ENCODE measurements at regions not wholly inside any gene's neighbourhood (a gene's known extent, or its start where the extent isn't known, plus 50 kb on each side); places are given as distances from the start of the nearest gene placed in this dataset.

DNA sequence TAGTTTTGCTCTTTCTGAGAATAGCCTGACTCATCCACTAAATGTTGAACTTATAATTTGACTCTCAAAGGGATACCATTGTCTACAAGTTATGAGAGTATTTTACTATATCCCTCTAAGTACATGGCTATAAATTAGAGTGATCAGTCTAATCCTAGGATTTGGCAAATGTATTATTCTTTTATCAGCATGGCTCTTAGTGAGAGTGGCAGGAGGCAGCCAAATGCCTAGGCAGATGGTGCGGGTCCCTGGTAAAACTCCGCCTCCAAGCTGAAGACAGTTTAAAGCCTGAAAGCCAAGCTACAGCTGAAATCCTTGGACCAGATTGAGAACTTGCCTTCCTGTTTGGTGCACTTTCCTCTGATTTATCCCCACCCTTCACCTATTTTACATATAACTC lies 631.8 kb downstream of the SQOR start:
- DNase-seq = no peak

DNA sequence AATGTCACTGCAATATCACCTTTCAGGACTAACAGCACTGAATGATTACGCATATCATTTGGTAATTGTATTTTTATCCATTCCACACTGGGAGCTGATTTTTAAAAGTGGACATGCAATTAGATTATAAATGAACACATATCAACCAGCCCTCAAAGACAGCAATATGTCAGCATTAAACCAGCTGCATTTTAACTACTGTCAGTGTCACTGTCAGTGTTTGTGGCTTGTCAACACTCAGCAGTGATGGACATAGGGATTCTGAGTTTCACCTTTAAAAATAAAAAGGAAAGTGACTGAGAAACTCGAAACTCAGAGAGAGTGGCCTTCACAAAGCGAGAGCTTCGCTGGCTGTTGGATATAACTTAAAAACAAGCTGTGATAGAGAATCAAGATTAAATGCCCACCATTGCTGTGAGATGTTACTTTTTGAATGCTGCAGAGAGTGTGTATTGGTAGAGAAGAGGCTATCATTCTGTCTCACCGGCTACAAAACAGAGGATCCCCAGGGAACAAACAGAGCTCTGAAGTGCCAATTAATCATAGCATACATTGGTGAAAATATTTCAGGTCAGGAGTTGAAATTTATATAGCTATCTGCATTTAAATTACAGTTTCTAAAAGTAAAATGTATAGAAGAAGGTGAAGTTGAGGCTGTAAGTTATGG lies 635.8 kb downstream of the SQOR start:
- no peak for DNase-seq

DNA sequence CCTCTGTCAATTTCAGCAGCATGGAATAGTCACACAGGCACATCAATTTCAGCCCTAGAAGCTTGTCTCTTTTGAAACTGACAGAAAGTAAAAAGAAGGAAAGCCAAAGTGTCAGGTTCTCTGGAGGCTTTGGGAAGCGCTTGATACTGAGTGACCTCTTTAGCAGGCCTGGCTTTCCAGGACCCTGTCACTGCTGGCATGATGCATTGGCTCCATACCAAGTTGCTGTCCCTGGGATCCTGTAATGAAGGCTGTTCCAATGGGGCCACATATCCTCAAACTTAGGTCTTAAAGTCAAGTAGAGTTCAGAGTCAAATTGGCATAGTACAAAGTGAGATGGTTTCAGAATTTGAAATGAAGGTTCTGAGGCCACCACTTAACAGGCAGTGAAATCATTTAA lies 640.9 kb downstream of the SQOR start:
- DNase-seq = no peak

DNA sequence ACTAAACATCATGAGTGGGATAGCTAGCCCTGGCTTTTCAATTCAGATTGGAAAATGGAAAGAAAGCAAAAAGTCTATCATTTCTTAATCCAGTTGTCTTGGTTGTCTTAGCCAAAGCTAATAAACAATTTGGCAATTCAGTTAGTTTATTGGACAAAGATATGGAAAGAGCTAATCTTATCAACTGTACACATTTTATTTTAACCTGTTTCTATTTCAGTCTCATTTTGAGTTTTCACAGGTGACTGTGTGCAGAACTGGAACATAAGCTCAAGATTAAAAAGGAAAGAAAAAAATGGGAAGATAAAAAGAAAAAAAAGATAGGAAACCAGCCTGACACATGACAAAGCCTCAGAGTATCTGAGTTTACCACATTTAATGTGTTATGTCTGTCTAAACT lies 642.6 kb downstream of the SQOR start:
- no peak for DNase-seq

DNA sequence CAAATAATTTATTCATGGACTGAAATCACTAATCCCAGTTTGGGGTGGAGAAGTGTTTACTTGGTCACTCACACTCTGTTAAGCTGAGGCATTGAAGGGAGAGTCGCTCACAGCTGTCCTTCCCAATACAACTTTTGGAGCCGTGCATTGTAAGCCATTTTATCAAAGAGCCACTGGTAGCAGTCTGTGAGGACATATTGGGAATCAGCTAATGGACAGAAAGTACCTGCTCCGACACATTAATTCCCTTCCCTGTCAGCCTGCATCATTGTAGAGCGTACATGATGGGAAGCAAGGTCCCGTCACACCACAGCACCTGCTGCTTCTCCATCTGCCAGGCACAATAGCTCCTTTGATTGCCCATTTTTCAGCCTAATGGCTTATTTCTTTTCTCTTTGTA lies 643.2 kb downstream of the SQOR start:
- DNase-seq = no peak

DNA sequence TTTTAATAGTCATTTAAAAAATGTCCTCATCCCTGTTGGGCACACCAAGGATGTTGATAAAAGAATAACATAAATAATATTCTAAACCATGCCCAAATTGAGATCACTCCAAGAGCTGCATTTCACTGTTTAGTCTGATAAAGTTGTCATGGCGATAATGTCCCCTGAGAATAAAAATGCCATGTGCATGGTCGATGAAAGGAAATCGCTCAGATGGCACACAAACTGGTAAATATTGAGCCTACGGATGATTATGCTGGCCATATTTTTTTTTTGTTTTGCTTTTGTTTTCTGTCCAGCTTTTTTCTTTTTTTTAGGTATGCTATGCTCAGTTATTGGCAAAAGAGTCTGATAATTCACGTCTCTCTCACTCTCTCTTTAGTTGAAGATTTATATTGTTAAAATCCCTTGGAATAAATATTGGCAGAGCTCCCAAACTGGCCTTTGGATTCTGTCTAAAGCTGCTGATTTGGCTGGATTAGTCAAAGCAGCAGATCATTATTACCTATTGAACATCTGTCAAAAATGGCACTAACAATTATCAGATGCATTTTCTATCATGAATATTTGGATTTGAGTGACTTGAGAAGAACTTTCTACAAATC lies 643.8 kb downstream of the SQOR start:
- no peak for DNase-seq

DNA sequence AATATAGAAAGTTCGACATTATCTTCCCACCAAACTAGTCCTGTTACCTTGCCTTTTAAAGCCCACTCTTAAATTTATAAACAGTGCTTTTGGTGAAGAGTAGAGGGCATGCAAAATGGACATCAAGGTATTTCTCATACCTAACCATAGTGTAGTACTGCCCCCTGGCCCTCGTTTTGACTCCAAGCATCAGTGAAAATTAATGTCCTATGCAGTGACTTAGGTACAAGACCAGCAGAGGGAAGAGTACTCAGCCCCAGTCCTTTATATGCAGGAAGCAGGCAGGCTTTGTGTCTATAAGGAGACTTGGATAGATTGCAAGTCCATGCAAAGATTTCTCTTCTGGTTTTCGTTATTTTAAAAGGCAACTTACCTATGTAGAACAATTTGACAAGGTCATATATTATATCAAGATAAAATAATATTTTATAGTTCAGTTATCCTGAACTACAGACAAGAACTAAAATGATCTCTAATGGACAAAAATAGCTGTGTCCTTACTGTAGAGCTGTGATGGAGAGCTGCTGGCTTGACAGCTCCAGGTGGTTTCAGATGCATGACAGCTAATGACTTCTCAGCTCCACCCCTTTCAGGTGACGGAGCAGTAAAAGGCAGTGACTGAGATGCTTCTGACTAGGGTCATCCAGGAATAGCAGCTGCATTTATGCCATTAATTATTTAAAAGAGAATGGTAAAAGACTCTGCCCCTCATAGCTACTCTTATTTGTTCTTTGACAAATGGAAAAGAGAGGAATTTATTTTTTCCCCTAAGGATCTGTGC lies 646.1 kb downstream of the SQOR start:
- no peak for DNase-seq

DNA sequence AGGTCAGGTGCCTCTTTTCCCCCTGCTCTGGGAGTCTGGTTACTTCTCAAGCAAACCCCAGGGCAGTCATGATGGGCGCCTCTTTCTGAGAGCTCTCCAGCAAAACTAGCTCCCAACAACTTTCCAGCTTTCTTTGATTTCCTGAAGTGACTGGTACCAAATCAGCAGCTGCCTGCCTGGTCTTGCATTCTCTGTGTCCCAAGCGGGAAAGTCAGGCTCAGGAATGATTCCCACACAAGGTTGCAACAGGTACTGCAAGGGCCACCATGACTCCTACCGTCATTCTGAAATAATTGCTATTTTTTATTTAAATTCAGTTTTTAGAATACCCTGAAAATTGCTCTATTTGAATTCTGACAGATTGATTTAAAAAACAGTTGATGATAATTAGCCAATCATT lies 658.7 kb downstream of the SQOR start:
- DNase-seq = no peak

DNA sequence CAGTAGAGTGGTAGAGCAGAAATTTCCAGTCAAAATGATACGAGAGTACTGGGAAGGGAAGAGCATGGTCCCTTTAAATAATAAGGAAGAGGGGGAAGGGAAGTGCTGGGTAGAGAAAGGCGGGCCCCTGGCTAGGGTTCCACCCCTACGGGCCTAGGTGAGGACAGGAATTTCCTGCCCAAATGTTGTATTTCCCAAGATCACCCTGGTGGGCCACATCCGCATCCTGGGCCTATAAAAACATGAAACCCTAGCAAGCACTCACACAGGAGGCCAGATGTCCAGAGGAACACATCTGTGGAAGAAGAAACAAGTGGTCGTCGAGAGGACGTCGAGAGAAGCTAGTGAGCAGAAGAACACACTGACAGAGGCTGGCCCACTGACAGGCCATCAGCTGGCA lies 661.2 kb downstream of the SQOR start:
- DNase-seq = no peak

DNA sequence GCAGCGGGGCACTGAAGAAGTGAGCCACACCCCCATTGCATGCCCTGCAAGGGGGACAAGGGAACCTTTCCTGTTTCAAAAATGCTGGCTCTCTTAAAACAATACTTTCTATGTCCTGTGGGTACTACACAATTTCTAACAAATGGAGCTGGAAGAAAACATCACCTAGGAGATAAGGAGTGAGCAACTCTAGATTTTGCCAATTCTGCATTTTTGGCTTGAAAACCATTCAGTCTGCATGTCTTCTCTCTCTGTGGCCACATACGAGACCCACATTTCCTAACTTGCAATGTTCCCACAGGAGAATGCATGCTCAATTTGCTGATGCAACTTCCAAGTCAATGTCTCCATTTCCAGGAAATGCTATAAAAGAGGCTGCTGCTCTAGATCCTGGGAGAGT lies 662.0 kb downstream of the SQOR start:
- DNase-seq = no peak

DNA sequence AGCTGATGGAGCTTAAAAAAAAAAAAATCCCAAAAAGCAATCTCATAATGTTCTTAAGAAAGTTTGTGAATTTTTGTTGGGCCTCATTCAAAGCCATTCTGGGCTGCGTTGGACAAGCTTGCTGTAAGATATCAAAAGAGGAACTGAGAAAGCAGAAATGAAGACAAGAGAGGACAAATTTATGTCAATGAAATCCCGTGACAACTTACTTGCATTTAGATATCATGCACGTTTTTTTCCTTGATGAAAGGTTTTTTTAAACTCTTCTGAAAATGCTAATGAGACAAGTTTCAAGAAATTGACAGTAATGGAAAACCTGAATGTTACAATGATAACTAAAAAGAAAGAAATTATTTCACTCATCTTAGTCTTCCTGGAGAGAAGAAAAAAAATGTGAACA lies 662.9 kb downstream of the SQOR start:
- DNase-seq = no peak

DNA sequence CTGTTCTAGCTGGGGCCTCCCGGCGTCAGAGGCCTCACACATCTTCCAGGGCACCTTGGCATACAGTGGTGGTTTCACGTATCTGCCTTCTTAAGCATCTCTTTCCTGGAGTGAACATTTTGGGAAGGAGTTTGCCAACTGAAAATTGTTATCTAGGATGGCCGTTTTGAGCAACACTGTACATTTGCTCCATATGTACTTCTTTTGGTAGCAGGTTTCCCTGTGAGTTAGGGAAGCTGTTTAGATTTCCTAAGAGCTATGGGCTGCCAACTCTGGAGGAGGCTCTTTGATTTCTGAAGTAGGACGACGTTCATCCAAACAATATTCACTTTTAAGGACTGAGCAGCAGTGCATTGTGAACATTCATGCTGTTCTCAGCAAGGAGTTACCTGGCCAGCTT lies 665.9 kb downstream of the SQOR start:
- DNase-seq = no peak

DNA sequence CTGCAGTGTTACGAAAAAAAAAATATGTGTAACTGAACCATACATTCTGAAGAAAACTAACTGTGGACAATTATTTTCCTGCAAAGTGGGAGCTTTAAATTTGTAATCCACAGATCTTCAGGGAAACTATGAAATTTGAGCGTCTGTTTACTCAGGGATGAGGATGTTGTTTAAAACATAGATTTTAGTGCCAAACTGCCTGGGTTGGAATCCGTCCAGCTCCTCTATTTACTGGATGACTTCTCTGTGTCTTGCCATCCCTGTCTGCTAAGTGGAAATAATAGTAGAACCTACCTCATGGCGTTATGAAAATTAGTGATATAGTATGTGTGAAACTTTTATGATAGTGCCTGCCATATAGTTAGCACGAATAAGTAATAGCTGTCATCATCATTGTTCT lies 666.5 kb downstream of the SQOR start:
- no peak for DNase-seq

DNA sequence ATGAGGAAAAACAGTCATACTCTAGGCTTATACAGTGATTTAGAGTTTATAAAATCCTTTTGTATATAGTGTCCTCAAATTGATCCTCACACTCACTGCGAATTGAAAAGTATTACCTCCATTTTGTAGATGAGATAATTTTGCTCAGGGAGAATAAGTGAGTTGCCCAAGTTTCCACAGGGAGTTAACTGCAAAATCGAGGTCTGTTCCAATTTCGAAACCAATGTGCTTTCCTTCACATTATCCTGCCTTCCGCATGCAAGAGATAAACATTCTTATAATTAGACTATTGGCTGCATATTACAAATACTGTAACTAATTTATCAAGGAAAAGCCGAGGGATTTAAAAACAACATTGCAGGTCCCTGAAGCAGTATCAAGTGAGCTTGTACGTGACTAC lies 667.0 kb downstream of the SQOR start:
- DNase-seq = no peak

DNA sequence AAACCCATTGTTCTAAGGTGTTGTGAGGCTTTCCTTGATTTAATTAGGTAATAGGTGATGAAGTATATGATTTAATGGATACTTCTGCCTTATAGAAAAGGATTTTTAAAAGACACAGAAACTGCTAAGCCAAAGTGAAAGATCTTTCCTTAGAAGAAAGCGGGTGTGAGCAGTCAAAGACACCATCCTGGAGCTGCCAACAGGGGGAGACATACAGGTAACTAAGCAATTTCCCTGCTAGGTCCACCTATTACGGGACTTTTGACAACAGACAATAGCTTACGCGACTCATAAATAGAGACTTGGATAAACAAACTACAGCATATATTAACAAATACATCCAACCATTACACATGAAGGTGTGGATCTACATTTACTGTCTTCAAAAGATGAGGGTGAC lies 669.5 kb downstream of the SQOR start:
- DNase-seq = no peak

DNA sequence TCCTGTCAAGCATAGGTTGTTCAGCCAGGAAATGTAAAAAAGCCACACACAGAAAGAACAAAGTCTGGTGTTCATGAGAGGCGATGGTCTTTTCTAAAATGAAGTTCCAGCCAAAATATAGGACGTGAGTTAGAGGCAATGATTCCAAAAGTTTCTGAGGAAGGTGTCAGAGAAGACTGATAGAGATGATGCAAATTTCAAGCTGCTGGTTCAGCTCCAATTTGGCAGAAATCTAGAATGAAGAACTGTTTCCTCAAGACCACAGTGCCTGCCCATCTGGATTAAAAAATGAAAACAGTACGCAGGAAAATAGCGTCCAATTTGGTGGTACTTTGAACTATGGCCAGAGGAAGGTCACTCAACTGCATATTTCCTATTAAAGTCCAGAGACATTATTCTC lies 672.9 kb downstream of the SQOR start:
- no peak for DNase-seq

DNA sequence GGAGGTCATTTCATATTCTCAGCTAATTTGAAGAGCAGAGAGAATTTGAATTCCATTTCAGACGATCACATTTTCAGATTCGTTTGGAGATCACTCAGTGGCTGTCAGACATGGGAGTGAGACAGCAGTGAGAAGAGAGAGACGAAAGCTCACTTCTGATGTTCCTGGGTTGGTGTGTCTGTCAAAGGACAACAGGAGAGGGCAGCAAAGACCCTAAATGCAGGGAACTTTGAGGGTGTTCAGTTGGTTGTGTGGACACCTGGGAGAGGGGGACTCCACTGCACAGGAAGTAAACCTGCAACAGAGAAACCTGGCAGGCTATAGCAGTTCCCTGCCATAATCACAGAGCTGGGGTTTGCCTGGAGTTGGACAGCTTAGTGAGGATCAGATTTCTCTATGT lies 675.1 kb downstream of the SQOR start:
- no peak for DNase-seq

DNA sequence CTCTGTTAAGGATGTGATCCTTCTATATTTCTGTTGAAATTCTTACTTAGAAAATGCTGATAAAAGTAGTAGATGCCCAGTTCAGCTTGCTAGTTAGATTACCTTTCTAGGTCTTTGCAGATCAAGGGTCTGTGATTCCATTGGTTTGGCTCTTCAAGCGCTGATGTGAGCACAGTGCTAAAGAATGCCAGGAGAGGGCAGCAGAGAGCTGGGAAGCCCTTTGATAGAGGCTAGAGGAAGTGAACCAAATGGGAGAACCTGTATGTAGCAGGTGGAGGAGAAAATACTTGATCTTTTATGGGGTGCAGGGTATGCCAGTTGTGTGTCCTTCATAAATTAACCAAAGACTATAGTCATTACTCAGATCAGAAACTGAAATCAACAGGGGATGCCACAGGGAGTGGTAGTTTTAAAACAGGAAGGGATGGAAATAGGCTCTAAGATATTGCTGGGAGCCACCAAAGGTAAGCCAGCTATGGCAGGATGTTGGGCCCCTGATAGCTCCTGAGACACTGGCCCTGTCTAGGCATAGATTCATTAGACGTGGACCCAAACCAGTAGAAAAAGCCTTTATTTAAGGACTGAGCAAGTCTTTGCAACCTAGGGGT lies 677.4 kb downstream of the SQOR start:
- peak; percentile 24 for DNase-seq

DNA sequence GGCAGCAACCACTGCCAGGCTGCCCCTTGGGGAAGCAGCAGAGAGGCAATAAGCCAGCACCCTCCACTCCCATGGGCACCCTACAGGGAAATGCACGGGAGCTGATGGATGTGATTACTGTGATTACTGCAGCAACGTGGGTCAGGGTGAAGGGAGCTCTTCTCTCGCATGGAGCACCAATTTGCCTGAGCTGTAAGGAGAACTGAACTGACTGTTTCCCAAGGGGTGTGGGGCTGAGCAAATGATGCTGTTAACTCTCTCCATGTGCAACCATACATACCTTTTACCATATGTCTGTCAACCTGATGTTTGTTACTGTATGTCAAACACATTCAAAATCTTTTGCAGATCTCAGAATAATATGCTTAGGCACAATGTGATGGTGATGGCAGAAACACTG lies 680.6 kb downstream of the SQOR start:
- no peak for DNase-seq

DNA sequence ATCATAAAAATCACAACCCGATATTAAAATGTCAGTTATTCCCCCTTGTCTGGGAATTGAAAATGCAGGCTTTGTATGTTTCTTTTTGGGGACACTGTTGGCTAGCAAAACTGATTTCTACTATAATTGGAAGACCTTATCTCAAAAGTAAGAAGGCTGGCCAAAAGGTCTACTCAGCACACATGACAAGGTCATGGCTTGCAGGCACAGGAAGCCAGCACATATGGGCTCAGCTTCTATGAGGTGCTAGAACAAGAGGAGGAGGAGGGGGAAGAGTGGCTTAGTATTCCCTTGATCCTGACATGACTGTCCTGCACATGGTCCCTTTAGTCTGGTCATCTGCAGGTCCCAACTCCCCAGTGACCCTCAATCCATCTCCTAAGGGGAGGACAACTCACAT lies 681.2 kb downstream of the SQOR start:
- no peak for DNase-seq

DNA sequence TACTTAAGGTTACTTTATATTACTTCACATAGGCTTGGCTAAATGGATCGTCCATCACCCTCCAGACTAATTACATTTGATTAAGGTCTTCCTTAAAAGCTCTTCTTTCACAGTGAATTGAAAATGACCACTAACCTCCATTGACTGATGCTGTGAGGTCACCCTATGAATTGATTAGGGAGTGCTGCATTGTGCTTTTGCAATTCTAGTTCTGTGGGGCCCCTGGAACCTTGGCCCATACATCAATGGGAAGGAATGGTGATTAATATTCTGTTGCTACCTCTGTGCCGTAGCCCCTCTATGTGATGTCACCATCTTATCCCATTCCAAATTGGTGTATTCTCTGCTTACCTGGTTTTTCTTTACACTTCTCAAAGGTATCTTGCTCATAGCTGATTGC lies 682.2 kb downstream of the SQOR start:
- DNase-seq = no peak

DNA sequence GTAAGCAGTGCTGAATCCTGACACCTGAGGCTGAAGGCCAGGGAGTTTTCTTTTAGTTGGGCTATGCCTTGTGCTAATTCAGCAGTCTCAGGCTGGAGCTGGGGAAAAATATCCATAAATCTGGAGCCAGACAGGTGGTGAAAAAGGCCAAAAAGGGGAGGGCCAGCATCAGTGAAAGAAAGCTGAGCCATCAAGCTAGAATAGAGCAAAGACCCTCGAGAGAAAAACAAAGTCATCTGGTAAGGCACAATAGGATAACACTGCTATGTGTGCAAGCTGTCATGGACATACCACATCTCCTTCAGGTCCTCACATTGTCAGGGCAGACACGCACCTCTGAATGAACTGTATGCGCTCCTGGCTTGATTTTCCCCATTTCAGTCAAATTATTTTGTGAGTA lies 687.9 kb downstream of the SQOR start:
- no peak for DNase-seq

DNA sequence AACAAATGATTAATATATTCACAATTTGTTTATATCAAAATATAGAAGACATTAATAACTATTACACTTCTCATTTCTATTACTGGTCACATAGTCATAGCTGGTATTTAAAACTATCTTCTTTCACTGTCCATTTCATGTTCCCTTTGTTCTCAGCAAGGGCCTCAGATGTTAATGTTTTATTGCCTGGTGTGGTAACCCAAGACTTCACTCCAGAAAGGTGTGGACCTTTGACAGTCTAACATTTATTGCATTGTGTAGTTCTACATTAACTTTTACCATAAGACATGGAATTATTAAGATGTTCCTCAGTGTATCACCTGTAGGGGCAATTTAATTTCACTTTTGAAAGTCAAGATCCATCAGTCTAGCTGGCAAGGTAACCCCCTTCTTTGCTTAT lies 691.3 kb downstream of the SQOR start:
- DNase-seq = no peak

DNA sequence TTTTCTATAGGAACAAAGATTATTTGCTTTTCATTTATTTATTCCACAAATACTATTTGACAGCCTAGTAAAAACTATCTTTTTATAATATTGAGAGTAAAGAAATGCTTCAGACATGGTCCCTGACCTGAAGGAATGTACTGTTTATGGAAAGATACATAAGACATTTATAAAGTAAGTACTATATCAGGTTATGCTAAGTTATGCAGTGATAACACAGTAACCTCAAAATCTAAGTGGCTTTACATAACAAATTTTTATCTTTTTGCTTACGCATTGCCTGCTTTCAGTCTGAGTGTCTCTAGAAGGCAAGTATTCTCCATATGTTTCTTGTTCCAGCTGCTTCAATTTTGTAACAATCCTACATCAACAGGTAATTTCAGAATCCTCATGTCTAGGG lies 694.0 kb downstream of the SQOR start:
- no peak for DNase-seq

All from T1000 (cell line).